ENCODE measurements at regions not wholly inside any gene's neighbourhood (a gene's known extent, or its start where the extent isn't known, plus 50 kb on each side); places are given as distances from the start of the nearest gene placed in this dataset.

- TF ChIP-seq CTCF (IDR thresholded peaks at IDR 0.05) = no peak
- TF ChIP-seq POLR2AphosphoS5 (IDR thresholded peaks at IDR 0.05) = no peak
- TF ChIP-seq POLR2A (IDR thresholded peaks at IDR 0.05) = no peak
- no peaks in the 10 kb centered on the region for H3K27me3 ChIP-seq (replicated peaks; ENCODE audit: insufficient read depth)
- DNase-seq (ENCODE audit: low spot score) = no peak
- no peak overlapping the region for H3K4me3 ChIP-seq
- 53% methylated on average over 2 of the region's 2 CpGs for WGBS
- intact Hi-C loops (cut with DNase I) = no loop called here
- no peaks in the 10 kb centered on the region for H3K4me1 ChIP-seq (replicated peaks)
- no peak overlapping the region for H3K27ac ChIP-seq
- H3K36me3 ChIP-seq = no peaks in the 10 kb centered on the region
- no peaks in the 10 kb centered on the region for H3K9me3 ChIP-seq
These were observed 89.4 kb upstream of the C3orf80 start for GRCh38 chr3:160135851-160136250.

- DNase-seq (ENCODE audit: low spot score) = no peak
- Histone ChIP-seq H3K36me3 (no peaks in the 10 kb centered on the region), H3K4me3 (no peak overlapping the region), H3K27ac (no peak overlapping the region), H3K4me1 (replicated peaks) (no peaks in the 10 kb centered on the region), H3K9me3 (no peaks in the 10 kb centered on the region), H3K27me3 (replicated peaks; ENCODE audit: insufficient read depth) (no peaks in the 10 kb centered on the region)
- WGBS = 87% methylated on average over 4 of the region's 4 CpGs
- intact Hi-C loops (cut with DNase I) = no loop called here
- TF ChIP-seq POLR2A (IDR thresholded peaks at IDR 0.05) (no peak), POLR2AphosphoS5 (IDR thresholded peaks at IDR 0.05) (no peak), CTCF (IDR thresholded peaks at IDR 0.05) (no peak)
These were observed 88.8 kb upstream of the C3orf80 start for GRCh38 chr3:160136421-160136820.

- Histone ChIP-seq H3K36me3 (no peaks in the 10 kb centered on the region), H3K9me3 (no peaks in the 10 kb centered on the region), H3K27ac (no peak overlapping the region), H3K27me3 (replicated peaks; ENCODE audit: insufficient read depth) (no peaks in the 10 kb centered on the region), H3K4me3 (no peak overlapping the region), H3K4me1 (replicated peaks) (no peaks in the 10 kb centered on the region)
- intact Hi-C loops (cut with DNase I) = no loop called here
- TF ChIP-seq CTCF (IDR thresholded peaks at IDR 0.05) (no peak), POLR2A (IDR thresholded peaks at IDR 0.05) (no peak), POLR2AphosphoS5 (IDR thresholded peaks at IDR 0.05) (no peak)
- DNase-seq (ENCODE audit: low spot score) = no peak
- WGBS = 82% methylated on average over 3 of the region's 3 CpGs
These were observed 85.9 kb upstream of the C3orf80 start for GRCh38 chr3:160139291-160139690.

- no peaks in the 10 kb centered on the region for H3K9me3 ChIP-seq
- 91% methylated on average over 2 of the region's 2 CpGs for WGBS
- TF ChIP-seq POLR2A (IDR thresholded peaks at IDR 0.05) = no peak
- H3K36me3 ChIP-seq = no peaks in the 10 kb centered on the region
- intact Hi-C loops (cut with DNase I) = no loop called here
- H3K27ac ChIP-seq = no peak overlapping the region
- no peaks in the 10 kb centered on the region for H3K4me1 ChIP-seq (replicated peaks)
- no peak for DNase-seq (ENCODE audit: low spot score)
- no peak overlapping the region for H3K4me3 ChIP-seq
- no peaks in the 10 kb centered on the region for H3K27me3 ChIP-seq (replicated peaks; ENCODE audit: insufficient read depth)
These were observed 84.5 kb upstream of the C3orf80 start for GRCh38 chr3:160140756-160141155.

GRCh38 chr3:160141485-160142185 is 83.6 kb upstream of the C3orf80 start:
- H3K27ac ChIP-seq = no peak overlapping the region
- no peaks in the 10 kb centered on the region for H3K4me1 ChIP-seq (replicated peaks)
- TF ChIP-seq POLR2A (IDR thresholded peaks at IDR 0.05) = no peak
- TF ChIP-seq CTCF (IDR thresholded peaks at IDR 0.05) = no peak
- TF ChIP-seq POLR2AphosphoS5 (IDR thresholded peaks at IDR 0.05) = no peak
- H3K36me3 ChIP-seq = no peaks in the 10 kb centered on the region
- H3K4me3 ChIP-seq = no peak overlapping the region
- DNase-seq (ENCODE audit: low spot score) = no peak
- H3K27me3 ChIP-seq (replicated peaks; ENCODE audit: insufficient read depth) = no peaks in the 10 kb centered on the region
- WGBS = 84% methylated on average over 4 of the region's 4 CpGs
- no peaks in the 10 kb centered on the region for H3K9me3 ChIP-seq
- intact Hi-C loops (cut with DNase I) = no loop called here

Data from prostate gland (tissue), 2 donors.